B cell (primary cell): ENCODE measurements at regions not wholly inside any gene's neighbourhood (a gene's known extent, or its start where the extent isn't known, plus 50 kb on each side); places are given as distances from the start of the nearest gene placed in this dataset.

Experiments used
- ATAC-seq: fragments of 200-7000 bp; cut with Tn5 transposase; one replicate; pipeline ENCODE4 v1.10.0; 2021; ENCODE audit warnings: low read depth, mild to moderate bottlenecking, moderate number of reproducible peaks, moderate library complexity
- CTCF ChIA-PET: fragments of 350-600 bp; sonication (Branson Sonifier 250); formaldehyde crosslinking; loops from one replicate; lab custom pipeline; 2021; ENCODE audit warnings: antibody characterized with exemption, inconsistent platforms; lab: Charles Lee
- POLR2A ChIA-PET: fragments of 350-600 bp; sonication (Branson Sonifier 250); formaldehyde crosslinking; loops from one replicate; lab custom pipeline; 2021; ENCODE audit warnings: antibody characterized with exemption; lab: Charles Lee
- DNase-seq: peaks from one replicate; pipeline ENCODE4 v3.0.0; 2013
- H2AFZ ChIP-seq: 2 replicates; pipeline ENCODE4 v1.6.1; 2012; ENCODE audit warnings: mild to moderate bottlenecking, low read depth, low read length; ENCODE audit not compliant: insufficient read depth, poor library complexity, severe bottlenecking
- H3K27ac ChIP-seq, 2 donors: 1 replicate in 1 of 2; 2 replicates in 1 of 2; pipeline ENCODE4 v1.5.1; 2012 to 2013; ENCODE audit warnings: low read length in 2 of 2, mild to moderate bottlenecking in 2 of 2, moderate library complexity in 1 of 2
- H3K27me3 ChIP-seq, 4 experiments: fragments of 200-600 bp in 1 of 4; sonication (generic) in 1 of 4; replicated peaks in 1 of 4; 1 replicate in 2 of 4; 2 replicates in 2 of 4; pipeline versions ENCODE4 v1.6.1 to v1.7.0; 2013 to 2016; ENCODE audit warnings: low read length in 3 of 4, mild to moderate bottlenecking in 2 of 4, mixed read lengths in 1 of 4, moderate library complexity in 1 of 4; ENCODE audit not compliant: insufficient read depth in 4 of 4, control insufficient read depth in 3 of 4; ENCODE audit errors: control extremely low read depth in 1 of 4
- H3K36me3 ChIP-seq, 2 experiments: replicated peaks in 1 of 2; 1 replicate in 1 of 2; 2 replicates in 1 of 2; pipeline versions ENCODE4 v1.6.1 to v1.7.1; 2013; ENCODE audit warnings: low read length in 1 of 2; ENCODE audit not compliant: insufficient read depth in 2 of 2, control insufficient read depth in 1 of 2; ENCODE audit errors: control extremely low read depth in 1 of 2, extremely low read depth in 1 of 2
- H3K4me1 ChIP-seq, 2 donors: fragments of 200-600 bp in 1 of 2; sonication (generic) in 1 of 2; 1 replicate in 1 of 2; 2 replicates in 1 of 2; pipeline versions ENCODE4 v1.5.1 to v1.6.1; 2013 to 2017; ENCODE audit warnings: low read length in 2 of 2; ENCODE audit not compliant: control insufficient read depth in 2 of 2, insufficient read depth in 2 of 2
- H3K4me2 ChIP-seq: replicated peaks from 2 replicates; pipeline ENCODE3; 2012; ENCODE audit warnings: mild to moderate bottlenecking, low read depth, low read length; ENCODE audit not compliant: poor library complexity, severe bottlenecking
- H3K4me3 ChIP-seq, 5 experiments: fragments of 200-600 bp in 1 of 5; sonication (generic) in 1 of 5; 1 replicate in 3 of 5; 2 replicates in 2 of 5; pipeline versions ENCODE4 v1.5.1 to v1.7.0; 2011 to 2016; ENCODE audit warnings: low read length in 4 of 5, mild to moderate bottlenecking in 4 of 5, low read depth in 2 of 5, control low read depth in 1 of 5, moderate library complexity in 1 of 5; ENCODE audit not compliant: insufficient read depth in 1 of 5; ENCODE audit errors: control extremely low read depth in 1 of 5, extremely low read depth in 1 of 5
- H3K79me2 ChIP-seq: fragments of 200-600 bp; sonication (generic); one replicate; pipeline ENCODE4 v1.6.0; 2016; ENCODE audit warnings: low read length; ENCODE audit not compliant: control insufficient read depth, insufficient read depth
- H3K9ac ChIP-seq: fragments of 200-600 bp; sonication (generic); 2 replicates; pipeline ENCODE4 v1.6.1; 2017; ENCODE audit warnings: mild to moderate bottlenecking, low read length, moderate library complexity
- H3K9me3 ChIP-seq, 3 donors: one replicate each; pipeline versions ENCODE4 v1.6.1 to v1.7.1; 2013; ENCODE audit warnings: low read length in 2 of 3; ENCODE audit not compliant: control insufficient read depth in 2 of 3, insufficient read depth in 1 of 3; ENCODE audit errors: control extremely low read depth in 1 of 3
- H4K20me1 ChIP-seq: 2 replicates; pipeline ENCODE4 v1.6.0; 2012; ENCODE audit warnings: mild to moderate bottlenecking, low read length; ENCODE audit not compliant: insufficient read depth, control insufficient read depth, poor library complexity, severe bottlenecking
- H3K27ac Mint-ChIP-seq: one replicate; pipeline ENCODE4 v1.8.0; 2021; ENCODE audit warnings: mixed read lengths
- H3K27me3 Mint-ChIP-seq: one replicate; pipeline ENCODE4 v1.8.0; 2021; ENCODE audit warnings: mixed read lengths
- H3K4me1 Mint-ChIP-seq: one replicate; pipeline ENCODE4 v1.8.0; 2021; ENCODE audit warnings: mixed read lengths
- H3K4me3 Mint-ChIP-seq: one replicate; pipeline ENCODE4 v1.8.0; 2021; ENCODE audit warnings: mixed read lengths
- H3K9me3 Mint-ChIP-seq: one replicate; pipeline ENCODE4 v1.8.0; 2022; ENCODE audit warnings: mixed read lengths; ENCODE audit not compliant: insufficient read depth
- EZH2 ChIP-seq: IDR thresholded peaks from 2 replicates; pipeline ENCODE4 v1.6.1; 2012; ENCODE audit warnings: borderline replicate concordance, low read depth, mild to moderate bottlenecking, moderate library complexity, low read length; ENCODE audit not compliant: insufficient read depth, poor library complexity, severe bottlenecking
- WGBS: methylation state at CpG from one replicate; pipeline ENCODE4 v1.1.5; 2013; ENCODE audit warnings: missing lambda C conversion rate; ENCODE audit not compliant: insufficient coverage; 5-methylcytosine and 5-hydroxymethylcytosine counted together
- intact Hi-C: fragments of 100-400 bp; cut with micrococcal nuclease; formaldehyde crosslinking; loops from one replicate; pipeline ENCODE4 v1.10.0; 2022
- TF ChIP-seq, protein P1 (sequence below): fragments of 200-600 bp; IDR thresholded peaks from one replicate; pipeline ENCODE4 v1.8.0; 2022; ENCODE audit warnings: antibody characterized with exemption, mild to moderate bottlenecking

DNA sequence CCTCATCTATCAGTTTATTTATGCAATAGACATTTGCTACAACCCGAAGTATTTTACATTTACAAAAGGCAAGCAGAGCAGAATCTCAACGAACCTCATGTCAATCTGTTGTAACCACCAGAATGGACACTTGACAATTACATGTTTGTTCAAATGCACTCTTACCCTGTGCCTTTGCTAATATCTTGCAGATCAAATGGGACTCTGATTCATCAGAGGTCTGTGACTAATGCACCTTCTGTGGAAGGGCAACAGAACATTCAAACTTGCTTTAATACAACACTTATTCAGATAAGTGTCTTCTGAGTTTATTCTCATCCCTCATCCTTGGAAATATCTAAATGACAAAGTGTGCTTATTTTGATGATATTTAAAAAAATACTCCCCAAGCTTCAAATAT is 644.7 kb upstream of the PCDH10 start:
- Histone ChIP-seq H3K79me2 (no peaks in the 10 kb centered on the region), H3K9ac (no peak overlapping the region), H3K4me3 (no peak overlapping the region), H3K27me3 (no peaks in the 10 kb centered on the region), H3K9me3 (peaks cover 0 to 2% (median 0%) of the 10 kb centered on the region in 3 donors), H3K4me1 (no peaks in the 10 kb centered on the region), H2AFZ (no peak overlapping the region), H3K4me2 (no peak overlapping the region), H3K27ac (no peak overlapping the region), H4K20me1 (no peaks in the 10 kb centered on the region), H3K36me3 (no peaks in the 10 kb centered on the region)
- intact Hi-C loops, result no loop called here
- TF ChIP-seq EZH2, result no peak
- TF ChIP-seq, protein P1, sequence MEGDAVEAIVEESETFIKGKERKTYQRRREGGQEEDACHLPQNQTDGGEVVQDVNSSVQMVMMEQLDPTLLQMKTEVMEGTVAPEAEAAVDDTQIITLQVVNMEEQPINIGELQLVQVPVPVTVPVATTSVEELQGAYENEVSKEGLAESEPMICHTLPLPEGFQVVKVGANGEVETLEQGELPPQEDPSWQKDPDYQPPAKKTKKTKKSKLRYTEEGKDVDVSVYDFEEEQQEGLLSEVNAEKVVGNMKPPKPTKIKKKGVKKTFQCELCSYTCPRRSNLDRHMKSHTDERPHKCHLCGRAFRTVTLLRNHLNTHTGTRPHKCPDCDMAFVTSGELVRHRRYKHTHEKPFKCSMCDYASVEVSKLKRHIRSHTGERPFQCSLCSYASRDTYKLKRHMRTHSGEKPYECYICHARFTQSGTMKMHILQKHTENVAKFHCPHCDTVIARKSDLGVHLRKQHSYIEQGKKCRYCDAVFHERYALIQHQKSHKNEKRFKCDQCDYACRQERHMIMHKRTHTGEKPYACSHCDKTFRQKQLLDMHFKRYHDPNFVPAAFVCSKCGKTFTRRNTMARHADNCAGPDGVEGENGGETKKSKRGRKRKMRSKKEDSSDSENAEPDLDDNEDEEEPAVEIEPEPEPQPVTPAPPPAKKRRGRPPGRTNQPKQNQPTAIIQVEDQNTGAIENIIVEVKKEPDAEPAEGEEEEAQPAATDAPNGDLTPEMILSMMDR, result no peak
- 80% methylated on average over 2 of the region's 2 CpGs for WGBS
- H3K9me3 Mint-ChIP-seq, result no peaks in the 10 kb centered on the region
- no peak overlapping the region for H3K27ac Mint-ChIP-seq
- ATAC-seq, result no peak
- POLR2A ChIA-PET, result no interaction called here
- H3K27me3 Mint-ChIP-seq, result no peaks in the 10 kb centered on the region
- no peaks in the 10 kb centered on the region for H3K4me1 Mint-ChIP-seq
- CTCF ChIA-PET, result no interaction called here
- no peak overlapping the region for H3K4me3 Mint-ChIP-seq
- no peak for DNase-seq

DNA sequence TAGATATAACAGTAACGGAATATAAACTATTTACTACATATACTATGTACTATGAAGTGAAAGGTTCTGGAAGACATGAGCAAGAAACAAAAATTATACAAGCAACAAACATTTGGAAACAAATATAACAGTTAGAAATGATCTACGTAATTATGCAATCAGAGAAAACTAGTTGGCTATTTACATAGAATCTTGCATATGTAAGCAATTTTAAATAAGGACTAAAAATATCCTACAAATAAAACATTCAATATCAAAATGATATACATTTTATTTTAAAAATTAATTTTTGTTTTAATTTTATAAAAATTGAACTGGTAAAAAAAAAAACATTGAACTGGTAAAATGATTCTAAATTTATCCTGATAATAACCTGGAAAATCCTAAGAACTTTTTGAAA is 642.5 kb upstream of the PCDH10 start:
- H2AFZ ChIP-seq, result no peak overlapping the region
- H3K27me3 ChIP-seq, result no peaks in the 10 kb centered on the region
- no peak overlapping the region for H3K4me3 Mint-ChIP-seq
- no peak overlapping the region for H3K4me2 ChIP-seq
- H3K9me3 Mint-ChIP-seq, result no peaks in the 10 kb centered on the region
- no peaks in the 10 kb centered on the region for H3K27me3 Mint-ChIP-seq
- TF ChIP-seq, protein P1, result no peak
- TF ChIP-seq EZH2, result no peak
- POLR2A ChIA-PET, result no interaction called here
- no peaks in the 10 kb centered on the region for H3K4me1 Mint-ChIP-seq
- DNase-seq, result no peak
- no peak for ATAC-seq
- H3K36me3 ChIP-seq, result no peaks in the 10 kb centered on the region
- no peaks in the 10 kb centered on the region for H3K4me1 ChIP-seq
- no peaks in the 10 kb centered on the region for H4K20me1 ChIP-seq
- H3K9ac ChIP-seq, result no peak overlapping the region
- H3K9me3 ChIP-seq, result peaks cover 0 to 2% (median 0%) of the 10 kb centered on the region in 3 donors
- H3K27ac Mint-ChIP-seq, result no peak overlapping the region
- no peak overlapping the region for H3K4me3 ChIP-seq
- H3K79me2 ChIP-seq, result no peaks in the 10 kb centered on the region
- H3K27ac ChIP-seq, result no peak overlapping the region
- CTCF ChIA-PET, result no interaction called here
- intact Hi-C loops, result no loop called here
- WGBS, result no CpG with 5 or more reads among the region's 2 CpGs
